ENCODE measurements at regions not wholly inside any gene's neighbourhood (a gene's known extent, or its start where the extent isn't known, plus 50 kb on each side); places are given as distances from the start of the nearest gene placed in this dataset.

DNA sequence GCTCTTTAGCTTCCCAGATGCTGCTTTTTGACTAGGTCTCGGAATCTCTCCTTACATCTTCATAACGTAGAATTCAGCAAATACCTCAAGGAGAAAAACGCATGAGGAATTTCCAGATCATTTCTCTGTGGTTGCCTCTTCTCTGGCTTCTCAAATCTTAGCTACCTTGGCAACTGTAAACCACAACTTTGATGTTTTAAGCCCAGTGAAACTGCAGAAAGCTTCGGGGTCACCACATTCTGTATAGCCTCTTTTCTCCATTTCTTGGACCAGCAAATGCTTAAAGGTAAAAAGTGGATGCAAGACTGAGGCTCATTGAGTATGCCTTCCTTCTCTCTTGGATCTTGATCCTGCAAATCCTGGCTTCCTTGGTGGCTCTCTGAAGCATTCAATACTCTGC lies 125.5 kb upstream of the FBXL4 start:
- no peak for DNase-seq (ENCODE audit: low read depth)

DNA sequence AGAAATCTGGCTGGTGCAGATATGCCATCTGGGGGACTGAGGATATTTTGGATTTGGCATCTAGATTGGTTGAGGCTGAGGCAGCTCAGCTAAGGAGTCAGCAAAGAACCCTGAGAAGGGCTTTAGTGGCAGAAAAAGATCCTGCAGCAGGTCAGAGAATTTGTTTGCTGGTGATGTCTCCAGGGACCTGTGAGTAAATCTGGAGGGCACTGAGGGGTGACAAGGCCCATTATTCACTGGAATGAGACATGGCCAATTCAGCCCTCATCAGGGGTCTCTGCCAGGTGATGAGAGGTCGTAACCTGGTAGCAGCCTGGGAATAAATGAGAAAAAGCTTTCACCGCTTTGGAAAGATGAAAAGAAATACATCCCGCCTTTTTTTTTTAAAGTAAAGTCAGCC lies 118.3 kb upstream of the FBXL4 start:
- no peak for DNase-seq (ENCODE audit: low read depth)

DNA sequence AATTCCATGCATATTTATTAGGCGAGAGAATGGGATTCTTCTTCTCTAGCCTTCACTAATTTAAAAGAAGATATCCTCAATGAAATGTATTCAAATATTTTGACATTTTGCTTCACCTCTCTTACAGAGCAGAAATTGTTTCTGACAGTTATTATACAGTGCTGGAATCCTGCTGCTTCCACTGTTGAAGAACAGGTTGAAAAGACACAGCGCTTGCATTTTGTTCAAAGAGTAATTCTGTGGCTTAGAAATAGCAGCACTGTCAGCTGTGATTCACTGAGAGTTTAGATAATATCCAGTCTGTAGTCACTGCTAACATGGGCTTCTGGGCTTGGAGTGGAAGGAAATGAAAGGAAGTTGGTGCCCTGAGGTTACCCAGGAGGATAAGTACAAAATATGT lies 117.1 kb upstream of the FBXL4 start:
- DNase-seq (ENCODE audit: low read depth) = no peak

DNA sequence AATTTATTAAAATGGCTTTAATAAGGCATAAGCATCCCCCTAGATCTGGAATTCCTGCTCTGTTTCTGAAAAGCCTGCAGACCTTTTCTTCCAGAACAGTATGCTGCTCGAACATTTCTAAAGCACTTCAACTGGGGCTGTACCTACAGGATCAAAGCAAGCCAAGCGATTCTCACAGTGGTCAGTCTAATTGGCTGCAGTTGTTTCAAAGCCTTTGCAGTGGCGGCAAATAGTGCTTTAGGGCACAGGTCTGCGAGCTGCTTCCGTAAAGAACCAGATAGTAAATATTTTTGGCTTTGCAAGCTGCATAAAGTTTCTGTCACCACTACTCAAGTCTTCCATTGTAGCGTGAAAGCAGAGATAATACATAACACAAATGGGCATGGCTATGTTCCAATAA lies 88.9 kb upstream of the FBXL4 start:
- DNase-seq (ENCODE audit: low read depth) = no peak

DNA sequence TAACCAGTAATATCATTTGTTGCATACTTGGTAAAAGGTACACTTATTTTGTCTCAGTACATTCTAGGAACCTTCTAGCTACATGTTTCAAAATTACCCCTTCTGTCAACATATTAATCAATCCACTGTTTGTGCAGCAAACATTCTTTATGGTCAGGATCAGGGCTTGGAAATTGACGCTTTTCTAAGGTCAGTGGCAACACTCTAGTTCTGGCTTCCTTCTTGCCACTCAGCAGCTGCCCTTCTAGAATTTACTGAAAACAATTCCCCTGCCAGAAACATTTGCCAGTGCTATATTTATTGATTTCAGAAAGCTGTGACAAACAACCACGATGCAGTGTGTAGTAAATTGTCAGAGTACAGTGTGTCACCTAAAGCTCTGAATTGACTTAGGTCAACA lies 84.7 kb upstream of the FBXL4 start:
- DNase-seq (ENCODE audit: low read depth) = no peak

DNA sequence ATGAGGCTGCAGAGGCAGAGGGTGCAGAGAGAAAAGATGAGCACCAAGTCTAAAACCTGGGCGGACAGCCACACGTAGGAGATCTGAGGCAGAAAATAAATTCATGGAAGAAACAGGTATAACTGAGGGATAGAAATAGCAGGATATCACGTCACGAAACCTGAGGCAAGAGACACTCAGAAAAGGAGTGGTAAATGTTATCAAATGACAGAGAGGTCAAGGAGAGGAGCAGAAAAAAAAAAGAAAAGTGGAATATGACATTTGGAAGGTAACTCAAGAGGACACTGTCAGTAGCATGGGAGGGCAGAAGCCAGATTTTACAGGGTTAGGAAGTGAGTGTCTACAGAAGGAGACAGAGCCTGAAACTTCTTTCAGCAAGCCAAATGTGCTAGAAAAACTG lies 84.2 kb upstream of the FBXL4 start:
- DNase-seq (ENCODE audit: low read depth) = no peak

DNA sequence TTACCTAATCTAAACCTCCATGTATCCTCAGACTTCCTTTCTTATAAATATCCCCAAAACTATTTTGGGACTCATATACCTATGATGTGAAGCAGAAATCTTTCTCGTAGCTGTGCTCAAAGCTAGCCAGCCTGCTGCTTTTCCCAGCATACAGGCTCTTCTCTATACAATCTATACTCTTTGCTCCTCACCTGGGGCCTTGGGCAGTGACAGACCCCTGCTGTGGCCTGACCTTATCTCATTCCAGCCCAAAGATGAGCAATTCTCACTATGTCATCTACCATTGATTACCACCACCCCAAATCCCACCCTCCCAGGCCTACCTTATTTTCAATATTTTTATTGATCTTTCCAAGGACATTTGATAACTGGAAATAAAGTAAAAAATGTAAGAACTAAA lies 83.2 kb upstream of the FBXL4 start:
- no peak for DNase-seq (ENCODE audit: low read depth)

DNA sequence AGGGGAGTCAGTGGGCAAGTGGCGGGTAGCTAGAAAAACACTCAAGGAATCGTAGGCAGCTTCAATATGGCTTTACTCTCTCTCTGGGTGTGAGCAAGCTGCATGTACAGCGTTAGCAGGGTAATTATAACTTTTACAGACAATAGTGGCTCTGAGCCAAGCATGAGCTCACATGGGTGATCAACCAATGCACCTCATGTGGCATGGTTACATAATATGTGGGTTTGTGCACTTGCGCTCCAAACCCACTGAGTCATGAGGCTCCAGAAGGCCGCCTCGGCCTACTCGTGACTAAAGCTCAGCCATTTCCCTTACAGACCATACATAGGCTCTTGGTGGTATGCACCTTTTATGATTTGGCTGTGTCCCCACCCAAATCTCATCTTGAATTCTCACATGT lies 78.4 kb upstream of the FBXL4 start:
- DNase-seq (ENCODE audit: low read depth) = peak; percentile 28

DNA sequence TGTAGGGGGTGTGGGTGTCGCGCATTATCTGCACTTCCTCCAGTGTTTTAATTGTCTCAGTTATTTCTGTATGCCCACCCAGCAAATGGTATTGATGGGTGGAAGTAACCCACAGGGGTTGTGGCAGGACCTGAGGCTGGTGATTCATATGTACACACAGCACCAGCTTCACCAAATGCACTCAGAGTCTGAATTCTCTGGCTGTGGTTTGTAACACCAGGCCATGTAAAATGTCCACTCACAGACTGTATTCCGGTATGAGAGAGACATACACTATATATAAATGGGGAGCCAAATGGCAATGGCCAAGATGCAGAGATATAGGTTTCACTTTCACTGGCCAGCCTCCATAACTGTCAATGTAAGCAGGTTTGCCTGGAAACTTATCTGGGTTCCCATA lies 76.3 kb upstream of the FBXL4 start:
- no peak for DNase-seq (ENCODE audit: low read depth)

DNA sequence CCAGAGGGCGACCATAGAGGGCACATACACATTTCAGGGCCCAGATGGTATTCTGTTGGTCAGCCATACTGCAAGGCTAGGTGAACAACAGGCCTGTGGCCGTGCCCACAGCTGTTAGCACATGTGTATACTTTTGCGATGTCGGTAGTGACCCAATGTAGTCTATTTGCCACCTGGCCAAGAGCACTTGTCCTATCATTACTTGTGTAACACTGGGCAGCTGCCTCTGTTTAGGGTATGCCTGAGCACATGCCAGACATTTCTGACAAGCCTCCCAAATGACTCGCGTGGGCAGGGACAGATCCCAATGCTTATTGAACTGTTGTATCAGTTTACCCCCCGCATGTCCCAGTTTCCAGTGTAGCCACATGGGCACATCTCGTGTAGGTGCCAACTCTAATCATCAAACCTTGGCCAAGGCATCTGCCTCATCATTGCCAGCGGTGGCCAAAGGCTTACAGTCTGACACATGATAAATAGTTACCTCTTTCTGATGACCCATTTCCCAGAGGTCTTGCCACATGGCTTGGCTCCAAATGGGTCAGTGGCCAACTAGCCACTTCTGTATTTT lies 74.4 kb upstream of the FBXL4 start:
- DNase-seq (ENCODE audit: low read depth) = no peak

DNA sequence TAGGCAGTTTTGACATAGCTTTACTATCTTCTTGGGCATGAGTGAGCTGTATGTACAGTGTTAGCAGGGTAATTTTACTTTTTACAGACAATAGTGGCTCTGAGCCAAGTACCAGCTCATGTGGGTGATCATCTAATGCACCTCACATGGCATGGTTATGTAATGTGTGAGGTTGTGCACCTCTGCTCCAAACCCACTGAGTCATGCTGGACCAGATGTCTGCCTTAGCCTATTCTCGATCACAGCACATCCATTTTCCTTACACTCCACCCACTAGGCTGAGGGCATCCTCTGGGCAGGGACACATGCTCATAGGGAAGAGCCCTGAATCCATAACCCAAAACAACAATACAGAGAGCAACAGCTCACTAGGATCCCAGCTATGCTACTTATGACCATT lies 71.6 kb upstream of the FBXL4 start:
- peak; percentile 26 for DNase-seq (ENCODE audit: low read depth)

DNA sequence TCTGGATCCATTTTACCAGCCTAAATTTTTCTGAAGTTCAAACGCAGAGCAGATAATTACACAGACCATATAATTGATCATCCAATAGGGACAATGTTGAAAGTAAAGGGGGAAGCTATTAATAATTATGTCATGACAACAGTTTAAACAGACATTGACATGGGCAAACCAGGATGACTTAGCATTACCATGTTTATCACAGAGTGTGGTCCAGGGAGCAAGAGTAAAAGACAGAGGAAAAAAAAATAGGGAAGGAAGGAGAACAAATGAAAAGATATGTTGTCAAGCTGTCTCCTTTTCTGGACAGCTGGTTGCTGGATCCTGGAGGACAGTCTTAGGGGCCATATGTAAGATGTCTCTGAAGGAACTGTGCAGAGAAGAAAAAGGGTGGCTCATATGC lies 69.4 kb upstream of the FBXL4 start:
- no peak for DNase-seq (ENCODE audit: low read depth)

DNA sequence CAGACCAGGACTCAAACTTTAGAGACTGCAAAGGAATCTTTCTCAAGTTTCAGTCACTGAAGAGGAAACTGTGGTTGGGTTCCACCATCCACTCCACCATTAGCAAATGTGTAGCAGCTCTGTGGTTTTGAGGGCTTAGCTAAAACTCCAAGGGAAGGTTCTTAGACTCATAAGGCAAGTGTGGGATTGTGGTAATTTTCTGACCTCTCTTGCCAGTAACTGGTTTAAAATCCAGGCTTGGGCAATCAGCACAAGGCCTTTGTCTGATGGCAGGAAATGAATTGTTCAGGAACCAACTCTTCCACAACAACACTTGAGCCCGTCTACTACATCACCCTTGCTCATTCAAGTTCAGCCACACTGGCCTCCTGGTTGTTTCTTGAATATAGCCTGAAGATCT lies 68.6 kb upstream of the FBXL4 start:
- DNase-seq (ENCODE audit: low read depth) = peak; percentile 94

DNA sequence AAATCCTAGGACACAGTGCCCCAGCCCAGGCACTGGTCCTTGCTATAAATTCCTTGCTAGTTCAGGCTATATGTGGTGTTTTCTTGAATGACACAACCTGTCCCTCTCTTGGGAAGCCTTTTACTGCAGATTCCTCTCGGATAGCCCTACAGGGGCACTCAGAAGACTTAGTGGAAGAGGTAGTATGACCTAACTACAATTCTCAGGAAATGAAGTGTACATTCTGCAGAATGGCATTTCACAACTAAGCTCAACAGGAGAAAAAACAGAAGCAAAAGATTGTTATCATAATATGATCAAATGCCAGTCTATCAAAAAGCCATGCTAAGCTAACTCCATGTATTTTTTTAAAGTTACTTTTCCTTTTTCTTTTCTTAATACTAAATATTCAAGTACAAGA lies 66.3 kb upstream of the FBXL4 start:
- DNase-seq (ENCODE audit: low read depth) = peak; percentile 67

DNA sequence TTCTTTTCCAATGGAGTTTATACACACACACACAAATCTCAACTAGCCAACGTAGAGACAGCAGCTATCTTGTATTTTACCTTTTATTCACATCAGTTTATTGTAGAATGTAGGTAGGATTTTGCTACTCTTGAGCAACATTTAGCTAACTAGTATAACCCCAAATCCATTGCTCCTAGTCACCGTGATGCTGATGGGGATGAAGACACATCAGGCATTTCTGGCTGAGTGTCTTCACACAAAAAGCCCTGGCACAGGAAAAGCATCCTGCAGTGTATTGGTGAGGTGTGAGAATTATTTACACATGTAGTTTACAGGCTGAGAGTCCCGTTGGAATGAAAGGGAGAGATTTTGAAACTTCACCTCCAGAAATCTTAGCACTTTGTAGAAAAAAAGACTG lies 65.9 kb upstream of the FBXL4 start:
- peak; percentile 13 for DNase-seq (ENCODE audit: low read depth)

DNA sequence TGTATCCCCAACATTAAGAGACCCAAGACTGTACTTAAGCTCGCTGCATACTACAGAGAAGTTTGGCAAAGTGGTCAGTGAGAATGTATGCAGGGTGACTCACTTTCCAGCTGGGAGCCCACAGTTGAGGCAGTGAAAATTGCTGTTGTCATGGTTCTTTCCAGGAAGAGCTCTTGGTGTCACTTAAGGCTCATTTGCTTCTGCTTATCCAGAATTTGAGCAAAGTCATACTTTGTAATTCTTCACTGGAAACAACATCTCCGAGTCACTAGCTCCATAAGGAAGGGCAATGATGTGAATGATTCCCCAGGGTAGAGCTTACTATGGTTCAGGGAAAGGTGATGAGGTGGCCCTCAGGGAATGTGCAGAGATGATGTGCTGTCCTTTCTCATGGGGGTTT lies 65.4 kb upstream of the FBXL4 start:
- peak; percentile 97 for DNase-seq (ENCODE audit: low read depth)

DNA sequence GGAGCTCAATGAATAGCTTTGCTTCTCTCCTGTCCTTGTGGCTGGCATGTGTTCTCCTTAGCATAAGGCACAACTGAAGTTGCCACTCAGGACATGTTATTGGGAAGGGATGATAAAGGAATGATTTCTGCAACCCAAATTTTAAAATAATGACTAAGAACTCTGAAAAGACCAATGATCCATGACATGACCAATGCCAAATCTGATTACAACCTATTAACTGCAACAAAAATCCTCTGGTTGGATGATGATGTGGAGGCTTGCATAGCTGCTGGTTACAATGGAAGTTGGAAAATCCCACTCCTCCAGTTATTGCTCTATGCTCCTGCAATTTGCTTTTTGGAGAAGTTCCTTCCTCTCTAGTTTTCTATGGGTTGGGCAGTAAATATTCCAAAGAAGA lies 63.4 kb upstream of the FBXL4 start:
- DNase-seq (ENCODE audit: low read depth) = no peak

DNA sequence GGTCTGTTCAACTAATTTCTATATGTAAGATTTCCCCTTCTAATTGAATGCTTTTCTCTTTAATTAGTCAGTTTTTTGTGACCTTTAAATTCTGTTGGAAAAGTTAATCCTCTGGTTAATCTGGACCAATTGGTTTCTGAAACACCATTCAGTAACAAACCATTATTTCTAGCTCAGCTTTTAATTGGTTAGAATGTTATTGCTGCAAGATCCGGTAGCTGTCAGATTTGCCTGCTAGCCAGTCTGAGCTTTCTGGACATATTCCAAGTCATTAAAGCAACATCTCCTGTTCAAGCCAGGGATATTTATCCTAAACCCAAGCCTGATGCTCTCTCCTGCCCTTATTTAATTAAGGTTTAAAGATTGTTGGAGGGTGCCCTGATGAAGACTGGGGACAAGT lies 55.1 kb upstream of the FBXL4 start:
- DNase-seq (ENCODE audit: low read depth) = peak; percentile 65

DNA sequence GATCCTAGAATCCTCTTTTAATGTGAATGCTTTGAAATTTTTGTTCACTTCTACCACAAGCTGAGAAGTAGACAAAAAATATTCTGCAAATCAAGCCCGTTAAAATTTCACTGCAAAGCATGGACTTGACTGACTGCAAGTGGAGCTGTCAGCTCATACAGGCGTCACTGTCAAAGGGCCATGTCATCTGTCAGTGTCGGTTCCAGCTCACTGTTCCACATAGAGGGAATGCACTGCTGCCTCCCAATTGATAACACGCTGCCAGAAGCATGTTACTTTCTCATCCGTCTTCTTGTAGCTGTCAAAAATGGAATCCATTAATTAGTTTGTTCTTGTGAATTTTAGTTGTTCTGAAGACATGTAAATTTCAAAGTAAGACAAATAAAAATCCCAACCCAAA lies 50.4 kb upstream of the FBXL4 start:
- no peak for DNase-seq (ENCODE audit: low read depth)
